ENCODE measurements at regions not wholly inside any gene's neighbourhood (a gene's known extent, or its start where the extent isn't known, plus 50 kb on each side); places are given as distances from the start of the nearest gene placed in this dataset.
"Not testable (repeated sequence)": the region's sequence is repeated elsewhere in the genome, so short reads cannot be mapped to it uniquely, and the experiment has no call there.

DNA sequence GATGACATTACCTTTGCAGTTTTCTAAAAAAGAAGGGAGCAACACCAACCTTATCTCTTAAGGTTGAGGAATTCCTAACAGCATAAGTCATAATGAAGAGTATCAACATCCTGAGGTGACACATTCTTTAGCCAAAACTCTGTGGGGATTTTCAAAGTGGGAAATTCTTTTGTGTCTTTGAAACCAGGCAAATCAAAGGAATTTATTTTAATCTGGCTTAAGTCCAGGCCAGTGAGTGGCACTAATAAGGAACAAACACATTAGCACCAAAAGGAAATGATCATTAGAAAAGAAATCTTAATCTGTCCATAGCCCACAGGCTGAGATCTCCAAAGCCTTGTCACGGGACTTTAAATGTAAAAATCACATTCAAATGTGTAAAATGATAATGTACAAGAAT is 110.1 kb downstream of the LARP7 start:
- H3K9me3 ChIP-seq: no peaks in the 10 kb centered on the region
- TF ChIP-seq, protein P1, sequence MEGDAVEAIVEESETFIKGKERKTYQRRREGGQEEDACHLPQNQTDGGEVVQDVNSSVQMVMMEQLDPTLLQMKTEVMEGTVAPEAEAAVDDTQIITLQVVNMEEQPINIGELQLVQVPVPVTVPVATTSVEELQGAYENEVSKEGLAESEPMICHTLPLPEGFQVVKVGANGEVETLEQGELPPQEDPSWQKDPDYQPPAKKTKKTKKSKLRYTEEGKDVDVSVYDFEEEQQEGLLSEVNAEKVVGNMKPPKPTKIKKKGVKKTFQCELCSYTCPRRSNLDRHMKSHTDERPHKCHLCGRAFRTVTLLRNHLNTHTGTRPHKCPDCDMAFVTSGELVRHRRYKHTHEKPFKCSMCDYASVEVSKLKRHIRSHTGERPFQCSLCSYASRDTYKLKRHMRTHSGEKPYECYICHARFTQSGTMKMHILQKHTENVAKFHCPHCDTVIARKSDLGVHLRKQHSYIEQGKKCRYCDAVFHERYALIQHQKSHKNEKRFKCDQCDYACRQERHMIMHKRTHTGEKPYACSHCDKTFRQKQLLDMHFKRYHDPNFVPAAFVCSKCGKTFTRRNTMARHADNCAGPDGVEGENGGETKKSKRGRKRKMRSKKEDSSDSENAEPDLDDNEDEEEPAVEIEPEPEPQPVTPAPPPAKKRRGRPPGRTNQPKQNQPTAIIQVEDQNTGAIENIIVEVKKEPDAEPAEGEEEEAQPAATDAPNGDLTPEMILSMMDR (IDR thresholded peaks at IDR 0.05): no peak
- TF ChIP-seq POLR2A (IDR thresholded peaks at IDR 0.05): no peak
- no peak for TF ChIP-seq POLR2AphosphoS5 (IDR thresholded peaks at IDR 0.05)
- H3K36me3 ChIP-seq: no peaks in the 10 kb centered on the region
- no peak overlapping the region for H3K27ac ChIP-seq
- DNase-seq (ENCODE audit: low spot score): no peak
- H3K4me3 ChIP-seq: no peak overlapping the region
- no peaks in the 10 kb centered on the region for H3K4me1 ChIP-seq (replicated peaks)
- 27% methylated on average over 1 of the region's 1 CpG for WGBS
- H3K27me3 ChIP-seq (replicated peaks; ENCODE audit: insufficient read depth): no peaks in the 10 kb centered on the region
- intact Hi-C loops (cut with DNase I): no loop called here

DNA sequence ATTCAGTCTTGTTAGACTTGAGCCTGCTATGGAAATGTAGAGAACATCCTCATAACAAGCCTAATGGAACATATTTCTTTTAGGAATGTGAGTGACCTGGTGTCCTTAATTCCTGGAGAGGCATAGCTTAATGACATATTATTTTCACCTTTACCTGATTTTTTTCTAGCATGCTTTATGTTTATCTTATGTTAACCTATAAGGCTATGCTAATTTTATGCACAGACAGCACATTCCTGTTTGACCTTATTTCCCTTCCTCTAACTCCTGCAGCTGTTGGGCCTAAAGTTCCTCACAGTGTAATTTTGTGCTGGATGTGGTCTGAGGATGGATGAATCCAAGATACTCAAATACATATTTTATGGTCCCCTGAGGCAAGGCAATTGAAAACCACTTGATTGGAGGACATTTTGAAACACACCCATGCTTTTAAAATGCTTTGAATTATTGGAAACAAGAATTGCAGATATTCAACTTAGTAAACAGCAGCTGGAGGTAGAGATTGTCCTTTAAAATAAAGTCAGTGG is 111.5 kb downstream of the LARP7 start:
- TF ChIP-seq POLR2A (IDR thresholded peaks at IDR 0.05): no peak
- TF ChIP-seq, protein P1 (IDR thresholded peaks at IDR 0.05): no peak
- TF ChIP-seq POLR2AphosphoS5 (IDR thresholded peaks at IDR 0.05): no peak
- no peak for DNase-seq (ENCODE audit: low spot score)
- Histone ChIP-seq H3K27me3 (replicated peaks; ENCODE audit: insufficient read depth) (no peaks in the 10 kb centered on the region), H3K36me3 (no peaks in the 10 kb centered on the region), H3K4me3 (no peak overlapping the region), H3K9me3 (no peaks in the 10 kb centered on the region), H3K27ac (no peak overlapping the region), H3K4me1 (replicated peaks) (no peaks in the 10 kb centered on the region)
- intact Hi-C loops (cut with DNase I): no loop called here

DNA sequence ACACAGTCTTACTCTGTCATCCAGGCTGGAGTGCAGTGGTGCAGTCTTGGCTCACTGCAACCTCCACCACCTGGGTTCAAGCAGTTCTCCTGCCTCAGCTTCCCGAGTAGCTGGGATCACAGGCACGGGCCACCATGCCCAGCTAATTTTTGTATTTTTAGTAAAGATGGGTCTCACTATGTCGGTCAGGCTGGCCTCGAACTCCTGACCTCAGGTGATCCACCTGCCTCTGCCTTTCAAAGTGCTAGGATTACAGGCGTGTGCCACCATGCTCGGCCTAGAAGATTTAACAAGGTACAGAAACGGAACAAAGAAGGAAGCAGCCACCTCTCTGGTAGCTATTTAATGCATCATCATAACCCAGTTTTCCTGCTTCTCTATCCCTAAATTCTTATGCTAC is 113.8 kb downstream of the LARP7 start:
- H3K9me3 ChIP-seq; DNase-seq (ENCODE audit: low spot score); H3K27ac ChIP-seq; H3K4me1 ChIP-seq (replicated peaks); H3K4me3 ChIP-seq; H3K27me3 ChIP-seq (replicated peaks; ENCODE audit: insufficient read depth); intact Hi-C loops (cut with DNase I); H3K36me3 ChIP-seq: not testable (repeated sequence)
- WGBS: 85% methylated on average over 7 of the region's 7 CpGs

GRCh38 chr4:112751447-112751846 is 114.5 kb downstream of the LARP7 start:
- Histone ChIP-seq H3K36me3 (no peaks in the 10 kb centered on the region), H3K27ac (no peak overlapping the region), H3K9me3 (no peaks in the 10 kb centered on the region), H3K27me3 (replicated peaks; ENCODE audit: insufficient read depth) (no peaks in the 10 kb centered on the region), H3K4me3 (no peak overlapping the region), H3K4me1 (replicated peaks) (no peaks in the 10 kb centered on the region)
- DNase-seq (ENCODE audit: low spot score): no peak
- intact Hi-C loops (cut with DNase I): no loop called here
- WGBS: 69% methylated on average over 1 of the region's 1 CpG
- TF ChIP-seq POLR2AphosphoS5 (IDR thresholded peaks at IDR 0.05) (no peak), POLR2A (IDR thresholded peaks at IDR 0.05) (no peak)

- no peak for DNase-seq (ENCODE audit: low spot score)
- H3K27me3 ChIP-seq (replicated peaks; ENCODE audit: insufficient read depth): no peaks in the 10 kb centered on the region
- no peak overlapping the region for H3K27ac ChIP-seq
- no peaks in the 10 kb centered on the region for H3K9me3 ChIP-seq
- no peaks in the 10 kb centered on the region for H3K36me3 ChIP-seq
- no peaks in the 10 kb centered on the region for H3K4me1 ChIP-seq (replicated peaks)
- H3K4me3 ChIP-seq: no peak overlapping the region
- intact Hi-C loops (cut with DNase I): no loop called here
- TF ChIP-seq POLR2A (IDR thresholded peaks at IDR 0.05) (no peak), POLR2AphosphoS5 (IDR thresholded peaks at IDR 0.05) (no peak)
- TF ChIP-seq, protein P1 (IDR thresholded peaks at IDR 0.05): no peak
- WGBS: 52% methylated on average over 1 of the region's 1 CpG
These were observed 115.1 kb downstream of the LARP7 start for GRCh38 chr4:112752061-112752460.

DNA sequence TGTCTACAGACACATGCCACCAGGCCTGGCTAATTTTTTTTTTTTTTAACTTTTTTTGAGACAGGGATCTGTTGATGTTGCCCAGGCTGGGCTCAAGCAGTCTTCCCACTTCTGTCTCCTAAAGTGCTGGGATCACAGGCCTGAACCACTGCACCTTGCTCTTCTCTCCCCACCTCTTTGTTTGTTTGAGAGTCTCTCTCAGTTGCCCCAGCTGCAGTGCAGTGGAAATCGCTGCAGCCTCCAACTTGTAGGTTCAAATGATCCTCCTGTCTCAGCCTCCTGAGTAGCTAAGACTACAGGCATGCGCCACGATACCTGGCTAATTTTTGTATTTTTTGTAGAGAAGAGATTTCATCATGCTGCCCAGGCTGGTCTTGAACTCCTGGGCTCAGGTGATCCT is 115.6 kb downstream of the LARP7 start:
- H3K4me3 ChIP-seq: no peak overlapping the region
- H3K4me1 ChIP-seq (replicated peaks): no peaks in the 10 kb centered on the region
- WGBS: 100% methylated on average over 3 of the region's 3 CpGs
- no peaks in the 10 kb centered on the region for H3K9me3 ChIP-seq
- TF ChIP-seq, protein P1 (IDR thresholded peaks at IDR 0.05): no peak
- TF ChIP-seq POLR2A (IDR thresholded peaks at IDR 0.05) (no peak), POLR2AphosphoS5 (IDR thresholded peaks at IDR 0.05) (no peak)
- intact Hi-C loops (cut with DNase I): no loop called here
- no peaks in the 10 kb centered on the region for H3K36me3 ChIP-seq
- no peaks in the 10 kb centered on the region for H3K27me3 ChIP-seq (replicated peaks; ENCODE audit: insufficient read depth)
- no peak for DNase-seq (ENCODE audit: low spot score)
- H3K27ac ChIP-seq: no peak overlapping the region

All from prostate gland (tissue), 2 donors.